NCI-H1694 (cell line): ENCODE measurements at regions not wholly inside any gene's neighbourhood (a gene's known extent, or its start where the extent isn't known, plus 50 kb on each side); places are given as distances from the start of the nearest gene placed in this dataset.
A peak's percentile ranks its signal among the peaks of the same experiment; 100 is the strongest.
"Not testable (repeated sequence)": the region's sequence is repeated elsewhere in the genome, so short reads cannot be mapped to it uniquely, and the experiment has no call there.

Experiments
- DNase-seq: peaks from one replicate; lab custom pipeline; 2025; lab: John Stamatoyannopoulos, UW

- no peak for DNase-seq
Observed at GRCh38 chr7:114364151-114364550, 50.5 kb upstream of the FOXP2 start.

- no peak for DNase-seq
Observed at GRCh38 chr7:114363292-114363691, 51.3 kb upstream of the FOXP2 start.

GRCh38 chr7:114358911-114359310 lies 55.7 kb upstream of the FOXP2 start:
- no peak for DNase-seq

GRCh38 chr7:114356133-114356532 lies 58.5 kb upstream of the FOXP2 start:
- no peak for DNase-seq

- DNase-seq = no peak
Observed at GRCh38 chr7:114354306-114354705, 60.3 kb upstream of the FOXP2 start.

- no peak for DNase-seq
Observed at GRCh38 chr7:114345494-114345893, 69.1 kb upstream of the FOXP2 start.

- no peak for DNase-seq
Observed at GRCh38 chr7:114343949-114344708, 70.5 kb upstream of the FOXP2 start.

GRCh38 chr7:114342431-114343179 lies 72.0 kb upstream of the FOXP2 start:
- DNase-seq = no peak

- no peak for DNase-seq
Observed at GRCh38 chr7:114341648-114342047, 73.0 kb upstream of the FOXP2 start.

- no peak for DNase-seq
Observed at GRCh38 chr7:114334989-114335388, 79.6 kb upstream of the FOXP2 start.

GRCh38 chr7:114329458-114329857 lies 85.2 kb upstream of the FOXP2 start:
- DNase-seq = not testable (repeated sequence)

GRCh38 chr7:114317450-114318098 lies 97.0 kb upstream of the FOXP2 start:
- no peak for DNase-seq

GRCh38 chr7:114312649-114313048 lies 102.0 kb upstream of the FOXP2 start:
- DNase-seq = no peak

GRCh38 chr7:114310345-114311110 lies 104.1 kb upstream of the FOXP2 start:
- peak; percentile 4 for DNase-seq

GRCh38 chr7:114309729-114310128 lies 104.9 kb upstream of the FOXP2 start:
- DNase-seq = no peak

GRCh38 chr7:114303301-114303700 lies 111.3 kb upstream of the FOXP2 start:
- DNase-seq = no peak

GRCh38 chr7:114302858-114303257 lies 111.8 kb upstream of the FOXP2 start:
- no peak for DNase-seq

- DNase-seq = no peak
Observed at GRCh38 chr7:114298011-114298410, 116.6 kb upstream of the FOXP2 start.

- no peak for DNase-seq
Observed at GRCh38 chr7:114297121-114297520, 117.5 kb upstream of the FOXP2 start.

GRCh38 chr7:114295522-114295921 lies 119.1 kb upstream of the FOXP2 start:
- DNase-seq = no peak

- no peak for DNase-seq
Observed at GRCh38 chr7:114294036-114294435, 120.6 kb upstream of the FOXP2 start.
